HCT116 (cell line): ENCODE measurements at regions not wholly inside any gene's neighbourhood (a gene's known extent, or its start where the extent isn't known, plus 50 kb on each side); places are given as distances from the start of the nearest gene placed in this dataset.

ENCODE experiments used
- ATAC-seq: fragments of 200-7000 bp; cut with Tn5 transposase; 2 replicates; pipeline ENCODE4 v1.9.1; 2020; ENCODE audit warnings: mild to moderate bottlenecking, moderate library complexity
- BruUV-seq: library from RNA; stranded (reverse); fragments of 400-500 nt; replicated peaks from 2 replicates; lab custom pipeline; 2021; lab: Mats Ljungman, UMichigan
- CTCF ChIA-PET: fragments of 300-600 bp; sonication (Branson Sonifier 250); formaldehyde crosslinking; loops from one replicate; lab custom pipeline; 2021; ENCODE audit warnings: antibody characterized with exemption; lab: Charles Lee
- POLR2A ChIA-PET: fragments of 300-600, 350-600 bp; sonication (Branson Sonifier 250); formaldehyde crosslinking; loops from one replicate; lab custom pipeline; 2021; ENCODE audit warnings: antibody characterized with exemption; lab: Charles Lee
- RAD21 ChIA-PET, 2 experiments: fragments of 300-600 bp; sonication (Branson Sonifier 250); formaldehyde crosslinking; loops; one replicate each; lab custom pipeline; 2023; ENCODE audit warnings: low total read pairs in 2 of 2; ENCODE audit not compliant: uncharacterized antibody in 2 of 2, unreplicated experiment in 2 of 2, low non-redundant PET in 1 of 2; lab: Charles Lee
- DNase-seq: peaks from one replicate; pipeline ENCODE4 v3.0.0-alpha.2; 2010; ENCODE audit warnings: low read depth, low spot score
- H2AFZ ChIP-seq: fragments of 200-600 bp; shearing (Covaris generic), sonication (generic); 2 replicates; pipeline ENCODE4 v1.6.1; 2017; ENCODE audit warnings: low read depth, mixed run types, mixed read lengths, antibody characterized with exemption, low read length; ENCODE audit not compliant: poor library complexity, severe bottlenecking
- H3K27ac ChIP-seq: 2 replicates; pipeline ENCODE4 v1.5.1; 2012; ENCODE audit warnings: low read depth, low read length
- H3K27me3 ChIP-seq: fragments of 200-600 bp; sonication (generic); 2 replicates; pipeline ENCODE4 v1.6.1; 2016; ENCODE audit warnings: mixed run types, low read length, mixed read lengths; ENCODE audit not compliant: insufficient read depth
- H3K36me3 ChIP-seq, 2 experiments: fragments of 200-500 bp in 1 of 2; fragments of 200-600 bp in 1 of 2; sonication (Bioruptor generic) in 1 of 2; sonication (generic) in 1 of 2; 2 replicates each; pipeline versions ENCODE4 v1.5.1 to v1.6.1; 2014 to 2016; ENCODE audit warnings: low read length in 2 of 2, inconsistent platforms in 1 of 2, mixed read lengths in 1 of 2, mixed run types in 1 of 2; ENCODE audit not compliant: insufficient read depth in 2 of 2, control insufficient read depth in 1 of 2
- H3K4me1 ChIP-seq, 2 experiments: fragments of 200-600 bp in 1 of 2; sonication (generic) in 1 of 2; 2 replicates each; pipeline versions ENCODE4 v1.5.1 to v1.6.1; 2012 to 2017; ENCODE audit warnings: low read length in 2 of 2, inconsistent platforms in 1 of 2, mild to moderate bottlenecking in 1 of 2, mixed read lengths in 1 of 2, mixed run types in 1 of 2, moderate library complexity in 1 of 2; ENCODE audit not compliant: insufficient read depth in 2 of 2, control insufficient read depth in 1 of 2
- H3K4me2 ChIP-seq: fragments of 200-600 bp; sonication (generic); 2 replicates; pipeline ENCODE4 v1.6.1; 2017; ENCODE audit warnings: mixed run types, low read length, mixed read lengths
- H3K4me3 ChIP-seq, 2 experiments: fragments of 200-600 bp in 1 of 2; sonication (generic) in 1 of 2; replicated peaks in 1 of 2; 2 replicates each; pipeline ENCODE4 v1.5.1; 2011 to 2016; ENCODE audit warnings: low read length in 2 of 2, control low read depth in 1 of 2, low read depth in 1 of 2, mild to moderate bottlenecking in 1 of 2, mixed read lengths in 1 of 2, mixed run types in 1 of 2
- H3K79me2 ChIP-seq: fragments of 200-600 bp; sonication (generic); 2 replicates; pipeline ENCODE4 v1.6.1; 2017; ENCODE audit warnings: mild to moderate bottlenecking, mixed run types, low read length, moderate library complexity, mixed read lengths; ENCODE audit not compliant: insufficient read depth
- H3K9ac ChIP-seq: fragments of 200-600 bp; sonication (generic); 2 replicates; pipeline ENCODE4 v1.6.1; 2016; ENCODE audit warnings: low read length, mixed read lengths
- H3K9me2 ChIP-seq: fragments of 200-600 bp; sonication (generic), shearing (Covaris generic); 2 replicates; pipeline ENCODE4 v1.6.1; 2017; ENCODE audit warnings: mixed run types, mild to moderate bottlenecking, moderate library complexity; ENCODE audit not compliant: insufficient read depth
- H3K9me3 ChIP-seq, 2 experiments: fragments of 200-500 bp in 1 of 2; fragments of 200-600 bp in 1 of 2; sonication (Bioruptor generic) in 1 of 2; sonication (generic) in 1 of 2; 2 replicates each; pipeline ENCODE4 v1.6.1; 2014 to 2017; ENCODE audit warnings: low read length in 2 of 2, mixed read lengths in 2 of 2, inconsistent platforms in 1 of 2, low read depth in 1 of 2, mild to moderate bottlenecking in 1 of 2, mixed run types in 1 of 2, moderate library complexity in 1 of 2; ENCODE audit not compliant: control insufficient read depth in 1 of 2, insufficient read depth in 1 of 2
- H4K20me1 ChIP-seq: fragments of 200-600 bp; sonication (generic), shearing (Covaris generic); 2 replicates; pipeline ENCODE4 v1.6.1; 2017; ENCODE audit warnings: mixed run types, mild to moderate bottlenecking, moderate library complexity; ENCODE audit not compliant: insufficient read depth
- ATF3 ChIP-seq: IDR thresholded peaks from 2 replicates; pipeline ENCODE4 v1.6.1; 2012
- CBX3 ChIP-seq: IDR thresholded peaks from 2 replicates; pipeline ENCODE4 v1.6.1; 2012; ENCODE audit warnings: low read depth
- ELF1 ChIP-seq: IDR thresholded peaks from 2 replicates; pipeline ENCODE4 v1.6.1; 2012; ENCODE audit warnings: low read depth, borderline replicate concordance
- EZH2 ChIP-seq: fragments of 200-600 bp; sonication (generic); IDR thresholded peaks from 2 replicates; pipeline ENCODE4 v1.6.1; 2017; ENCODE audit warnings: antibody characterized with exemption, mixed run types
- EZH2phosphoT487 ChIP-seq: fragments of 200-600 bp; IDR thresholded peaks from 2 replicates; pipeline ENCODE4 v1.6.1; 2018; ENCODE audit warnings: antibody characterized with exemption, borderline replicate concordance
- FOSL1 ChIP-seq: IDR thresholded peaks from 2 replicates; pipeline ENCODE4 v1.6.1; 2012; ENCODE audit warnings: low read depth
- MAX ChIP-seq: IDR thresholded peaks from 2 replicates; pipeline ENCODE4 v1.6.1; 2012
- POLR2A ChIP-seq: IDR thresholded peaks from 2 replicates; pipeline ENCODE4 v1.7.0; 2011; ENCODE audit warnings: borderline replicate concordance; ENCODE audit not compliant: insufficient read depth, insufficient read length; ENCODE audit errors: extremely low read depth
- POLR2AphosphoS5 ChIP-seq: IDR thresholded peaks from 2 replicates; pipeline ENCODE4 v1.6.1; 2011; ENCODE audit warnings: mild to moderate bottlenecking, low read depth, low read length, moderate library complexity
- REST ChIP-seq: IDR thresholded peaks from 2 replicates; pipeline ENCODE4 v1.6.1; 2012; ENCODE audit warnings: low read depth
- SIN3A ChIP-seq: IDR thresholded peaks from 2 replicates; pipeline ENCODE4 v1.6.1; 2012; ENCODE audit warnings: low read depth
- SP1 ChIP-seq: IDR thresholded peaks from 2 replicates; pipeline ENCODE4 v1.6.1; 2012; ENCODE audit warnings: low read depth
- SRF ChIP-seq: IDR thresholded peaks from 2 replicates; pipeline ENCODE4 v1.6.1; 2012; ENCODE audit warnings: low read depth
- TCF7L2 ChIP-seq: IDR thresholded peaks from 2 replicates; pipeline ENCODE4 v1.7.0; 2011; ENCODE audit warnings: borderline replicate concordance, inconsistent platforms; ENCODE audit not compliant: insufficient read depth, insufficient read length; ENCODE audit errors: extremely low read depth
- YY1 ChIP-seq: IDR thresholded peaks from 2 replicates; pipeline ENCODE4 v1.6.1; 2011; ENCODE audit warnings: low read length, low read depth, moderate library complexity, mild to moderate bottlenecking; ENCODE audit not compliant: insufficient replicate concordance; ENCODE audit errors: extremely low read depth
- ZFX ChIP-seq: fragments of 450-650 bp; IDR thresholded peaks from 2 replicates; pipeline ENCODE4 v1.6.1; 2017
- ZNF274 ChIP-seq: fragments of 200-500 bp; sonication (Bioruptor generic); IDR thresholded peaks from 2 replicates; pipeline ENCODE4 v1.6.1; 2014; ENCODE audit warnings: mild to moderate bottlenecking, low read depth, low read length, inconsistent platforms
- intact Hi-C: fragments of 100-400 bp; cut with micrococcal nuclease; formaldehyde crosslinking; loops from 2 replicates; pipeline ENCODE4 v1.10.0; 2022

GRCh38 chr12:23041774-23042173 is 416.8 kb downstream of the ETNK1 start:
- Histone ChIP-seq H3K4me2 (no peak overlapping the region), H3K9ac (no peak overlapping the region), H3K79me2 (no peaks in the 10 kb centered on the region), H3K4me3 (no peak overlapping the region), H3K36me3 (no peaks in the 10 kb centered on the region), H2AFZ (no peak overlapping the region), H3K4me1 (no peaks in the 10 kb centered on the region), H3K9me3 (no peaks in the 10 kb centered on the region), H3K27me3 (no peaks in the 10 kb centered on the region), H3K9me2 (no peaks in the 10 kb centered on the region), H4K20me1 (no peaks in the 10 kb centered on the region), H3K27ac (no peak overlapping the region)
- TF ChIP-seq TCF7L2 (no peak), ELF1 (no peak), SP1 (no peak), ATF3 (no peak), CBX3 (no peak), EZH2phosphoT487 (no peak), YY1 (no peak), ZFX (no peak)
- intact Hi-C loops: no loop called here
- CTCF ChIA-PET: no interaction called here
- ATAC-seq (no peak), DNase-seq (no peak)
- BruUV-seq: no TSS peak
- POLR2A ChIA-PET: no interaction called here
- RAD21 ChIA-PET: no interaction called here

- Histone ChIP-seq H3K36me3 (no peaks in the 10 kb centered on the region), H3K4me2 (no peak overlapping the region), H3K9me3 (no peaks in the 10 kb centered on the region), H4K20me1 (no peaks in the 10 kb centered on the region), H3K27ac (no peak overlapping the region), H3K9me2 (no peaks in the 10 kb centered on the region), H3K79me2 (no peaks in the 10 kb centered on the region), H2AFZ (no peak overlapping the region), H3K9ac (no peak overlapping the region), H3K27me3 (no peaks in the 10 kb centered on the region), H3K4me1 (no peaks in the 10 kb centered on the region), H3K4me3 (no peak overlapping the region)
- ChIA-PET CTCF (no interaction called here), POLR2A (no interaction called here), RAD21 (no interaction called here)
- DNase-seq: no peak
- BruUV-seq: no TSS peak
- intact Hi-C loops: no loop called here
- ATAC-seq: no peak
- TF ChIP-seq EZH2 (no peak), FOSL1 (no peak), SIN3A (no peak), CBX3 (no peak), POLR2A (no peak), REST (no peak), POLR2AphosphoS5 (no peak), SRF (no peak), ZNF274 (no peak), ZFX (no peak), SP1 (no peak), MAX (no peak)
Measured at GRCh38 chr12:23043646-23044045, 418.7 kb downstream of the ETNK1 start.
